K562 (cell line): ENCODE measurements at regions not wholly inside any gene's neighbourhood (a gene's known extent, or its start where the extent isn't known, plus 50 kb on each side); places are given as distances from the start of the nearest gene placed in this dataset.

Experiments used
- ERF ChIP-seq: fragments of 450-650 bp; formaldehyde crosslinking; IDR thresholded peaks from 2 replicates; pipeline ENCODE4 v1.4.0; 2020; ENCODE audit warnings: mild to moderate bottlenecking, mixed read lengths
- FOXP4 ChIP-seq: sonication (generic); formaldehyde crosslinking; IDR thresholded peaks from 2 replicates; pipeline ENCODE4 v1.8.0; 2022; ENCODE audit warnings: mild to moderate bottlenecking, missing genetic modification reagents, borderline replicate concordance
- NR2C2 ChIP-seq, 2 experiments: fragments of 200-800 bp in 1 of 2; sonication (Bioruptor generic) in 1 of 2; sonication (generic) in 1 of 2; formaldehyde crosslinking in 1 of 2; IDR thresholded peaks; 2 replicates each; pipeline versions ENCODE4 v1.6.1 to v1.8.0; 2016 to 2022; ENCODE audit warnings: mild to moderate bottlenecking in 1 of 2, missing compliant biosample characterization in 1 of 2, missing genetic modification characterization in 1 of 2, missing genetic modification reagents in 1 of 2
- PREB ChIP-seq: sonication (generic); formaldehyde crosslinking; IDR thresholded peaks from 2 replicates; pipeline ENCODE4 v1.8.1; 2023; ENCODE audit warnings: mild to moderate bottlenecking, missing genetic modification reagents
- SMC3 ChIP-seq: conservative IDR thresholded peaks from 2 replicates; pipeline ENCODE4 v1.6.1; 2011; ENCODE audit warnings: low read depth, low read length, improper control_type of control experiment; ENCODE audit not compliant: insufficient read depth
- TF ChIP-seq, protein P1 (sequence below): fragments of 450-650 bp; IDR thresholded peaks from 2 replicates; pipeline ENCODE4 v1.6.1; 2016; ENCODE audit warnings: antibody characterized with exemption

DNA sequence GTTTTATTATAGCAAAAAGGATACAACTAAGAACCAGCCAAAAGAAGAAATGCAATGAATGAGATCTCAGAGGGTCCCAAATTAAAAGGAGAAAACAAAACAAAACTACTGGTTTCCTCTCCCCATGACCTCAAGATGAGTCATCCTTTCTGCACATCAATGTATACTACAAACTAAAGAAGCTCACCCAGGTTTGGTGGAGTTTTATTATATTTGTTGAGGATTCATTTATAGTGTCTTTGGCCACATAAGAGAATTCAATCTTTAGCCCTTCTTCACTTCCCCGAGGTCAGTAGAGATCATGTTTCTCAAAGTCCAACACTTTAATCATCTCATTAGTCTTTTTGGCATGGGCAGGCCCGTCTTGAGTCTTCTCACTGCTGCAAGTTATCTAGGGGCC is 210.6 kb downstream of the SLC6A15 start:
- TF ChIP-seq, protein P1, sequence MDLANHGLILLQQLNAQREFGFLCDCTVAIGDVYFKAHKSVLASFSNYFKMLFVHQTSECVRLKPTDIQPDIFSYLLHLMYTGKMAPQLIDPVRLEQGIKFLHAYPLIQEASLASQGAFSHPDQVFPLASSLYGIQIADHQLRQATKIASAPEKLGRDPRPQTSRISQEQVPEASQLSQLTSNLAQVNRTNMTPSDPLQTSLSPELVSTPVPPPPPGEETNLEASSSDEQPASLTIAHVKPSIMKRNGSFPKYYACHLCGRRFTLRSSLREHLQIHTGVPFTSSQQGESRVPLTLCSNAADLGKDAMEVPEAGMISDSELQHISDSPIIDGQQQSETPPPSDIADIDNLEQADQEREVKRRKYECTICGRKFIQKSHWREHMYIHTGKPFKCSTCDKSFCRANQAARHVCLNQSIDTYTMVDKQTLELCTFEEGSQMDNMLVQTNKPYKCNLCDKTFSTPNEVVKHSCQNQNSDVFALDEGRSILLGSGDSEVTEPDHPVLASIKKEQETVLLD, result no peak
- TF ChIP-seq NR2C2 (CRISPR knock-in tag; IDR thresholded peaks at IDR 0.05), result no peak
- TF ChIP-seq NR2C2 (tag; IDR thresholded peaks at IDR 0.05), result no peak
- no peak for TF ChIP-seq PREB (CRISPR knock-in tag)
- TF ChIP-seq ERF (CRISPR knock-in tag), result no peak
- TF ChIP-seq FOXP4 (CRISPR knock-in tag), result no peak
- TF ChIP-seq SMC3, result no peak
